AG04449 (cell line): ENCODE measurements at regions not wholly inside any gene's neighbourhood (a gene's known extent, or its start where the extent isn't known, plus 50 kb on each side); places are given as distances from the start of the nearest gene placed in this dataset.
A peak's percentile ranks its signal among the peaks of the same experiment; 100 is the strongest.
"Not testable (repeated sequence)": the region's sequence is repeated elsewhere in the genome, so short reads cannot be mapped to it uniquely, and the experiment has no call there.

Experiments
- CTCF ChIA-PET: fragments of 350-600 bp; formaldehyde crosslinking; extraction: SDS; loops from one replicate; lab custom pipeline; 2021; ENCODE audit warnings: antibody characterized with exemption; lab: Yijun Ruan, JAX
- POLR2A ChIA-PET: fragments of 400-600, 350-600 bp; formaldehyde crosslinking; extraction: SDS; loops from one replicate; lab custom pipeline; 2020; ENCODE audit warnings: antibody characterized with exemption, inconsistent platforms; lab: Yijun Ruan, JAX
- DNase-seq: peaks from one replicate; pipeline ENCODE4 v3.0.0-alpha.2; 2010; ENCODE audit warnings: low read depth, low spot score
- H3K4me3 ChIP-seq: 2 replicates; pipeline ENCODE4 v1.5.1; 2011; ENCODE audit warnings: low read depth, mild to moderate bottlenecking, control low read depth, low read length
- CTCF ChIP-seq: IDR thresholded peaks from one replicate; pipeline ENCODE4 v1.5.1; 2011; ENCODE audit warnings: mild to moderate bottlenecking, moderate library complexity, low read length, control low read depth, inconsistent platforms; ENCODE audit not compliant: insufficient read depth; ENCODE audit errors: missing control alignments

GRCh38 chr6:28838289-28838633 is 85.5 kb downstream of the TRIM27 start:
- CTCF ChIA-PET, result interaction anchor here (0.7 to 7.3 kb wide), 21 partner anchors 10 to 181 kb away, joined by 3 to 45 read pairs (median 4); no protein-coding TSS in a partner anchor
- POLR2A ChIA-PET, result no interaction called here
- H3K4me3 ChIP-seq, result peak overlapping the region; percentile 81
- TF ChIP-seq CTCF, result no peak
- DNase-seq, result no peak

- DNase-seq, result no peak
- ChIA-PET POLR2A (no interaction called here), CTCF (interaction anchor here (0.7 to 7.3 kb wide), 21 partner anchors 9 to 182 kb away, joined by 3 to 45 read pairs (median 4); no protein-coding TSS in a partner anchor)
- peak overlapping the region; percentile 81 for H3K4me3 ChIP-seq
- peak; percentile 87 for TF ChIP-seq CTCF
Measured at GRCh38 chr6:28838634-28839442, 84.9 kb downstream of the TRIM27 start.

GRCh38 chr6:28839443-28840120 is 84.2 kb downstream of the TRIM27 start:
- ChIA-PET CTCF (interaction anchor here (0.7 to 7.3 kb wide), 12 partner anchors 8 to 181 kb away, joined by 3 to 45 read pairs (median 4); no protein-coding TSS in a partner anchor), POLR2A (no interaction called here)
- H3K4me3 ChIP-seq, result peak overlapping the region; percentile 81
- no peak for TF ChIP-seq CTCF
- no peak for DNase-seq

- H3K4me3 ChIP-seq, result no peak overlapping the region
- ChIA-PET POLR2A (no interaction called here), CTCF (interaction anchor here (1.5 to 7.3 kb wide), 2 partner anchors 23 to 175 kb away, joined by 3 to 44 read pairs; no protein-coding TSS in a partner anchor)
- TF ChIP-seq CTCF, result no peak
- no peak for DNase-seq
Measured at GRCh38 chr6:28841290-28841689, 82.5 kb downstream of the TRIM27 start.

GRCh38 chr6:28848756-28849155 is 75.0 kb downstream of the TRIM27 start:
- CTCF ChIA-PET, result interaction anchor here (1.4 kb wide), 1 partner anchor 11 kb away, joined by 6 read pairs; no protein-coding TSS in a partner anchor
- POLR2A ChIA-PET, DNase-seq, H3K4me3 ChIP-seq: not testable (repeated sequence)
